ENCODE measurements at regions not wholly inside any gene's neighbourhood (a gene's known extent, or its start where the extent isn't known, plus 50 kb on each side); places are given as distances from the start of the nearest gene placed in this dataset.

- no peak for DNase-seq
Observed at GRCh38 chr6:127019828-127020227, 98.6 kb upstream of the RSPO3 start.

GRCh38 chr6:127022302-127022701, 96.2 kb upstream of the RSPO3 start:
- no peak for DNase-seq

GRCh38 chr6:127023001-127023778, 95.3 kb upstream of the RSPO3 start:
- DNase-seq: no peak

- no peak for DNase-seq
Observed at GRCh38 chr6:127026247-127026646, 92.2 kb upstream of the RSPO3 start.

GRCh38 chr6:127030111-127030510, 88.4 kb upstream of the RSPO3 start:
- no peak for DNase-seq

- no peak for DNase-seq
Observed at GRCh38 chr6:127030836-127031235, 87.6 kb upstream of the RSPO3 start.

- DNase-seq: no peak
Observed at GRCh38 chr6:127031511-127031910, 87.0 kb upstream of the RSPO3 start.

GRCh38 chr6:127032971-127033370, 85.5 kb upstream of the RSPO3 start:
- DNase-seq: no peak

- no peak for DNase-seq
Observed at GRCh38 chr6:127051571-127052260, 66.8 kb upstream of the RSPO3 start.

- DNase-seq: no peak
Observed at GRCh38 chr6:127053032-127053874, 65.2 kb upstream of the RSPO3 start.

- DNase-seq: no peak
Observed at GRCh38 chr6:127053875-127054235, 64.6 kb upstream of the RSPO3 start.

GRCh38 chr6:127058027-127058426, 60.4 kb upstream of the RSPO3 start:
- no peak for DNase-seq

- DNase-seq: no peak
Observed at GRCh38 chr6:127058936-127059335, 59.5 kb upstream of the RSPO3 start.
